HepG2 (cell line): ENCODE measurements at regions not wholly inside any gene's neighbourhood (a gene's known extent, or its start where the extent isn't known, plus 50 kb on each side); places are given as distances from the start of the nearest gene placed in this dataset.

ENCODE experiments used
- ATAC-seq: fragments of 200-7000 bp; cut with Tn5 transposase; 3 replicates; pipeline ENCODE4 v1.9.1; 2020; ENCODE audit warnings: mild to moderate bottlenecking, moderate library complexity
- BruUV-seq: library from RNA; stranded (reverse); fragments of 400-500 nt; replicated peaks from 2 replicates; lab custom pipeline; 2021; lab: Mats Ljungman, UMichigan
- CTCF ChIA-PET: fragments of 300-600 bp; formaldehyde crosslinking; extraction: SDS; loops from one replicate; lab custom pipeline; 2021; ENCODE audit warnings: low total read pairs, inconsistent platforms, low intra/inter-chr PET ratio; lab: Yijun Ruan, JAX
- POLR2A ChIA-PET: fragments of 350-600 bp; sonication (Branson Sonifier 250); formaldehyde crosslinking; loops from one replicate; lab custom pipeline; 2020; ENCODE audit warnings: antibody characterized with exemption, inconsistent platforms; lab: Yijun Ruan, JAX
- DNase-seq: peaks from one replicate; pipeline ENCODE4 v3.0.0-alpha.2; 2015; ENCODE audit warnings: low spot score
- FAIRE-seq: peaks from 3 replicates; lab custom pipeline; 2011; peaks lifted over from hg19 to GRCh38; lab: Jason Lieb, UNC
- H2AFZ ChIP-seq: one replicate; pipeline ENCODE4 v1.6.1; 2011; ENCODE audit warnings: low read length, inconsistent platforms
- H3K27ac ChIP-seq: fragments of 300-600 bp; 3 replicates; pipeline ENCODE4 v1.8.0; 2011; ENCODE audit warnings: mixed run types, mild to moderate bottlenecking, mixed read lengths, low read length, inconsistent platforms; ENCODE audit not compliant: insufficient read depth; ENCODE audit errors: extremely low read length
- H3K27me3 ChIP-seq, 2 experiments: fragments of 200-600 bp in 1 of 2; 2 replicates in 1 of 2; 3 replicates in 1 of 2; pipeline versions ENCODE4 v1.6.0 to v1.8.0; 2011; ENCODE audit warnings: low read length in 2 of 2, mild to moderate bottlenecking in 2 of 2, moderate library complexity in 2 of 2, inconsistent platforms in 1 of 2; ENCODE audit not compliant: insufficient read depth in 2 of 2, control insufficient read depth in 1 of 2
- H3K36me3 ChIP-seq, 2 experiments: fragments of 200-600 bp in 1 of 2; replicated peaks in 1 of 2; 2 replicates in 1 of 2; 3 replicates in 1 of 2; pipeline versions ENCODE4 v1.5.1 to v1.8.0; 2011; ENCODE audit warnings: low read length in 2 of 2, inconsistent platforms in 1 of 2; ENCODE audit not compliant: insufficient read depth in 2 of 2, control insufficient read depth in 1 of 2
- H3K4me1 ChIP-seq: 2 replicates; pipeline ENCODE4 v1.5.1; 2012; ENCODE audit warnings: low read length, inconsistent platforms; ENCODE audit not compliant: insufficient read depth
- H3K4me2 ChIP-seq: 2 replicates; pipeline ENCODE4 v1.6.0; 2011; ENCODE audit warnings: low read depth, low read length, inconsistent platforms
- H3K4me3 ChIP-seq, 3 experiments: fragments of 200-600 bp in 1 of 3; sonication (generic), shearing (Covaris generic) in 1 of 3; replicated peaks in 1 of 3; 2 replicates each; pipeline ENCODE4 v1.5.1; 2011 to 2016; ENCODE audit warnings: low read length in 3 of 3, inconsistent platforms in 2 of 3, low read depth in 2 of 3, mild to moderate bottlenecking in 2 of 3, control low read depth in 1 of 3, mixed read lengths in 1 of 3; ENCODE audit not compliant: insufficient read depth in 1 of 3
- H3K79me2 ChIP-seq: one replicate; pipeline ENCODE4 v1.6.1; 2011; ENCODE audit warnings: low read length, inconsistent platforms; ENCODE audit not compliant: insufficient read depth
- H3K9ac ChIP-seq: 2 replicates; pipeline ENCODE4 v1.6.0; 2011; ENCODE audit warnings: mild to moderate bottlenecking, low read depth, low read length, inconsistent platforms; ENCODE audit not compliant: insufficient read depth
- H3K9me3 ChIP-seq: 2 replicates; pipeline ENCODE4 v1.5.1; 2012; ENCODE audit warnings: mild to moderate bottlenecking, low read length
- H4K20me1 ChIP-seq: 2 replicates; pipeline ENCODE4 v1.6.0; 2011; ENCODE audit warnings: inconsistent platforms, mild to moderate bottlenecking, low read length, moderate library complexity; ENCODE audit not compliant: insufficient read depth
- ATF7 ChIP-seq, 2 experiments: fragments of 450-650 bp in 1 of 2; sonication (generic) in 1 of 2; formaldehyde crosslinking in 1 of 2; IDR thresholded peaks; 2 replicates each; pipeline versions ENCODE4 v1.4.0 to v1.6.1; 2016 to 2020; ENCODE audit warnings: antibody characterized with exemption in 1 of 2, mild to moderate bottlenecking in 1 of 2, missing genetic modification reagents in 1 of 2
- DPF2 ChIP-seq: sonication (generic); formaldehyde crosslinking; IDR thresholded peaks from 2 replicates; pipeline ENCODE4 v1.4.0; 2020; ENCODE audit warnings: mild to moderate bottlenecking, low read depth, missing genetic modification reagents, borderline replicate concordance
- NONO ChIP-seq, 2 experiments: fragments of 450-650 bp in 1 of 2; sonication (generic) in 1 of 2; formaldehyde crosslinking in 1 of 2; IDR thresholded peaks in 1 of 2; conservative IDR thresholded peaks in 1 of 2; 2 replicates each; pipeline versions ENCODE4 v1.6.1 to v1.8.0; 2017 to 2022; ENCODE audit warnings: mild to moderate bottlenecking in 1 of 2, missing genetic modification reagents in 1 of 2, moderate library complexity in 1 of 2
- RFX5 ChIP-seq: IDR thresholded peaks from 2 replicates; pipeline ENCODE4 v1.6.1; 2011; ENCODE audit warnings: low read depth, low read length, improper control_type of control experiment
- SP1 ChIP-seq, 2 experiments: fragments of 450-650 bp in 1 of 2; sonication (generic) in 1 of 2; formaldehyde crosslinking in 1 of 2; IDR thresholded peaks; 2 replicates each; pipeline versions ENCODE4 v1.4.0 to v1.6.1; 2016 to 2020; ENCODE audit warnings: missing genetic modification reagents in 1 of 2
- ZNF138 ChIP-seq: sonication (generic); formaldehyde crosslinking; IDR thresholded peaks from 2 replicates; pipeline ENCODE4 v1.5.0; 2020; ENCODE audit warnings: mild to moderate bottlenecking, low read depth, missing genetic modification reagents
- ZNF782 ChIP-seq: sonication (generic); formaldehyde crosslinking; IDR thresholded peaks from 2 replicates; pipeline ENCODE4 v1.4.0; 2020; ENCODE audit warnings: missing genetic modification reagents, mild to moderate bottlenecking, borderline replicate concordance
- ZNF850 ChIP-seq: sonication (generic); formaldehyde crosslinking; conservative IDR thresholded peaks from 2 replicates; pipeline ENCODE4 v1.9.0; 2021; ENCODE audit warnings: mild to moderate bottlenecking, missing genetic modification reagents
- WGBS: methylation state at CpG from one replicate; pipeline ENCODE4 v1.1.6; 2017; ENCODE audit warnings: low lambda C conversion rate; 5-methylcytosine and 5-hydroxymethylcytosine counted together
- in situ Hi-C: cut with HindIII; loops from 2 replicates; pipeline ENCODE4 v1.10.0; 2017; ENCODE audit warnings: low pct_unique_long_range_greater_than_20kb; ENCODE audit not compliant: extremely low pct_ligation_motif_present
- intact Hi-C: fragments of 100-400 bp; cut with micrococcal nuclease; formaldehyde crosslinking; loops from one replicate; pipeline ENCODE4 v1.10.0; 2022; ENCODE audit not compliant: unreplicated experiment
- TF ChIP-seq, protein P1 (sequence below): fragments of 450-650 bp; IDR thresholded peaks from 2 replicates; pipeline ENCODE4 v1.6.1; 2016
- TF ChIP-seq, protein P2 (sequence below): sonication (generic); formaldehyde crosslinking; IDR thresholded peaks from 2 replicates; pipeline ENCODE4 v1.5.0; 2020; ENCODE audit warnings: mild to moderate bottlenecking, missing genetic modification reagents
- TF ChIP-seq, protein P3 (sequence below): sonication (generic); formaldehyde crosslinking; IDR thresholded peaks from 2 replicates; pipeline ENCODE4 v1.8.1; 2023; ENCODE audit warnings: mild to moderate bottlenecking, missing genetic modification reagents, borderline replicate concordance

DNA sequence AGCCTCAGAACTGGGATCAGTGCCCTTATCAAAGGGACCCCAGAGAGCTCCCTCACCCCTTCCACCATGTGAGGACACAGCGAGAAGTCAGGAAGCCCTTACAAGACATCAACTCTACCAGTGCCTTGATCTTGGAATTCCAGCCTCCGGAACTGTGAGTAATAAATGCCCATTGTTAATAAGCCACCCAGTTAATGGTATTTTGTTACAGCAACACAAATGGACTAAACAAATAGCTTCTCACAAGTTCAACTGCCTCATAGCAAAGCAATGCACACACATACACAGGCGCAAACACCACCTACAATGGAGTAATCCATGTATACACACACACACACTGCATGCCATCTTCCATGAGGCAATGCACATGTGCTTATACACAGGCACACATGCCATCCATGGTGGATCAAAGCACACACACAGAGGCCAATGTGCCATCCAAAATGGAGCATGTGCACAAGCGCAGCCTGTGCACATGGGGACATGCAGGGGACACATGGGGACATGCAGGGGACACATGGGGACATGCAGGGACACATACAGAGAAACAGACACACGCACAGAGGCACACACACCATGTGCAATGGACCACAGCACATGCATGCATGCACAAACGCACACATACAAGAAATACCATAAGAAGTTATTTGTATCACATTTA lies 137.6 kb upstream of the TBL1X start:
- WGBS, result no CpG with 5 or more reads among the region's 6 CpGs
- Histone ChIP-seq H3K4me1 (no peaks in the 10 kb centered on the region), H2AFZ (no peak overlapping the region), H3K27ac (no peak overlapping the region), H3K9me3 (no peaks in the 10 kb centered on the region), H3K79me2 (no peaks in the 10 kb centered on the region), H3K4me3 (no peak overlapping the region), H3K9ac (no peak overlapping the region), H4K20me1 (no peaks in the 10 kb centered on the region), H3K36me3 (no peaks in the 10 kb centered on the region), H3K27me3 (no peaks in the 10 kb centered on the region), H3K4me2 (no peak overlapping the region)
- in situ Hi-C loops (no loop called here), intact Hi-C loops (no loop called here)
- CTCF ChIA-PET, result no interaction called here
- no peak for DNase-seq
- TF ChIP-seq SP1 (IDR thresholded peaks at IDR 0.05) (no peak), SP1 (CRISPR knock-in tag; IDR thresholded peaks at IDR 0.05) (no peak), ATF7 (IDR thresholded peaks at IDR 0.05) (no peak), ATF7 (CRISPR knock-in tag; IDR thresholded peaks at IDR 0.05) (no peak)
- TF ChIP-seq, protein P1, sequence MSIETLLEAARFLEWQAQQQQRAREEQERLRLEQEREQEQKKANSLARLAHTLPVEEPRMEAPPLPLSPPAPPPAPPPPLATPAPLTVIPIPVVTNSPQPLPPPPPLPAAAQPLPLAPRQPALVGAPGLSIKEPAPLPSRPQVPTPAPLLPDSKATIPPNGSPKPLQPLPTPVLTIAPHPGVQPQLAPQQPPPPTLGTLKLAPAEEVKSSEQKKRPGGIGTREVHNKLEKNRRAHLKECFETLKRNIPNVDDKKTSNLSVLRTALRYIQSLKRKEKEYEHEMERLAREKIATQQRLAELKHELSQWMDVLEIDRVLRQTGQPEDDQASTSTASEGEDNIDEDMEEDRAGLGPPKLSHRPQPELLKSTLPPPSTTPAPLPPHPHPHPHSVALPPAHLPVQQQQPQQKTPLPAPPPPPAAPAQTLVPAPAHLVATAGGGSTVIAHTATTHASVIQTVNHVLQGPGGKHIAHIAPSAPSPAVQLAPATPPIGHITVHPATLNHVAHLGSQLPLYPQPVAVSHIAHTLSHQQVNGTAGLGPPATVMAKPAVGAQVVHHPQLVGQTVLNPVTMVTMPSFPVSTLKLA, result peak; percentile 95
- FAIRE-seq, result no peak
- POLR2A ChIA-PET, result no interaction called here
- no TSS peak for BruUV-seq
- no peak for ATAC-seq

DNA sequence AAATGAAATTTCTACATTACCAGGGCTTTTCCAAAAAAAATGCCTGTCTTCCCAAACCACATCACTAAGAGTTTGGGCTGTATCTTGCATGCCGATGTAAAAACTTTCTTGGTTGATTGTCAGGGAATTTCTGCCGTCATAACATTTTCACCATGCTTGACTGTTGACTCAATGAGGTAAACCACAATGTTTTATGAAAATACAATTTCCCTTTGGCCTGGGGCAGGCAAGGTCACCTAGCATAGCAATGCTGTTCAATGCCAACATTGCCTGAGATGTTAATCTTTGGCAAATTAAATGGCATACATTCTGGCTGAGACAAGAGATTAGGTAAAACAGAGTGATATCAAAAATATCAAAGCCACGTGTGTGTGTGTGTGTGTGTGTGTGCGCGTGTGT lies 137.1 kb upstream of the TBL1X start:
- CTCF ChIA-PET, result no interaction called here
- Histone ChIP-seq H3K4me1 (no peaks in the 10 kb centered on the region), H3K79me2 (no peaks in the 10 kb centered on the region), H3K9me3 (no peaks in the 10 kb centered on the region), H3K27ac (no peak overlapping the region), H3K36me3 (no peaks in the 10 kb centered on the region), H3K9ac (no peak overlapping the region), H2AFZ (no peak overlapping the region), H3K4me2 (no peak overlapping the region), H3K4me3 (no peak overlapping the region), H3K27me3 (no peaks in the 10 kb centered on the region), H4K20me1 (no peaks in the 10 kb centered on the region)
- ATAC-seq (no peak), FAIRE-seq (no peak), DNase-seq (no peak)
- intact Hi-C loops (no loop called here), in situ Hi-C loops (no loop called here)
- POLR2A ChIA-PET, result no interaction called here
- no TSS peak for BruUV-seq
- 80% methylated on average over 4 of the region's 5 CpGs for WGBS
- no peak for TF ChIP-seq ZNF782 (CRISPR knock-in tag)
- no peak for TF ChIP-seq ZNF850 (CRISPR knock-in tag)
- TF ChIP-seq RFX5, result no peak
- TF ChIP-seq ZNF138, result no peak
- no peak for TF ChIP-seq NONO (IDR thresholded peaks at IDR 0.05)
- no peak for TF ChIP-seq NONO (CRISPR knock-in tag; conservative IDR thresholded peaks at IDR 0.05)
- TF ChIP-seq DPF2 (CRISPR knock-in tag), result no peak
- TF ChIP-seq, protein P2, sequence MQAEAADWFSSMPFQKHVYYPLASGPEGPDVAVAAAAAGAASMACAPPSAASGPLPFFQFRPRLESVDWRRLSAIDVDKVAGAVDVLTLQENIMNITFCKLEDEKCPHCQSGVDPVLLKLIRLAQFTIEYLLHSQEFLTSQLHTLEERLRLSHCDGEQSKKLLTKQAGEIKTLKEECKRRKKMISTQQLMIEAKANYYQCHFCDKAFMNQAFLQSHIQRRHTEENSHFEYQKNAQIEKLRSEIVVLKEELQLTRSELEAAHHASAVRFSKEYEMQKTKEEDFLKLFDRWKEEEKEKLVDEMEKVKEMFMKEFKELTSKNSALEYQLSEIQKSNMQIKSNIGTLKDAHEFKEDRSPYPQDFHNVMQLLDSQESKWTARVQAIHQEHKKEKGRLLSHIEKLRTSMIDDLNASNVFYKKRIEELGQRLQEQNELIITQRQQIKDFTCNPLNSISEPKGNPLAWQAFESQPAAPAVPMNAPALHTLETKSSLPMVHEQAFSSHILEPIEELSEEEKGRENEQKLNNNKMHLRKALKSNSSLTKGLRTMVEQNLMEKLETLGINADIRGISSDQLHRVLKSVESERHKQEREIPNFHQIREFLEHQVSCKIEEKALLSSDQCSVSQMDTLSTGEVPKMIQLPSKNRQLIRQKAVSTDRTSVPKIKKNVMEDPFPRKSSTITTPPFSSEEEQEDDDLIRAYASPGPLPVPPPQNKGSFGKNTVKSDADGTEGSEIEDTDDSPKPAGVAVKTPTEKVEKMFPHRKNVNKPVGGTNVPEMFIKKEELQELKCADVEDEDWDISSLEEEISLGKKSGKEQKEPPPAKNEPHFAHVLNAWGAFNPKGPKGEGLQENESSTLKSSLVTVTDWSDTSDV (CRISPR knock-in tag), result no peak
- TF ChIP-seq, protein P3, sequence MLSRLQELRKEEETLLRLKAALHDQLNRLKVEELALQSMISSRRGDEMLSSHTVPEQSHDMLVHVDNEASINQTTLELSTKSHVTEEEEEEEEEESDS, result no peak
